ENCODE measurements at regions not wholly inside any gene's neighbourhood (a gene's known extent, or its start where the extent isn't known, plus 50 kb on each side); places are given as distances from the start of the nearest gene placed in this dataset.

DNA sequence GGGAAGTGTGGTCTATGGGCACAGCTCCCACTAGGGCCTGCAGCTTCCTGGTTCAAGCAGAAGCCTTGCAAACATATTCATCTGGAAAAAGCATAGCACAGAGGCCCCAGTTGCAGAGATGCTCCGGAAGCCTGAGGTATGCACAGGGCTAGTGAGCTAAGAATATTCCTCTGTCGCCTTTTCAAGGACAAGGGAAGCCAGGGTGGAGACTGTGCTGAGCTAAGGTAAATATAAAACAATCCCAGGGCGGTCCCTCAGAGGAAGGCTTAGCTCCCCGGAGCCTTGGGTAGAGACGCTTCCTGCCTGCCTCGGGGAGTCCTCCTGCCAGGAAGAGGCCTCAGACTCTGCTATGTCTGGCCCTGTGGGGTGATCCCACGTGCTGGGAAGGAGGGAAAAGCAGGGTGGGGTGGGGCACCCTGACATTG, 134.8 kb upstream of the FOXA2 start:
- Histone ChIP-seq H2BK12ac (ENCODE audit: low read length in 2 of 2) (no peak overlapping the region), H3K23ac (ENCODE audit: low read length in 2 of 2) (no peak overlapping the region), H3K4me2 (ENCODE audit: low read length, poor library complexity, severe bottlenecking) (no peak overlapping the region), H2BK120ac (ENCODE audit: low read depth, low read length) (no peak overlapping the region), H4K8ac (ENCODE audit: low read length) (peak overlapping the region; percentile 59), H2BK5ac (ENCODE audit: low read depth, low read length, poor library complexity, severe bottlenecking) (no peak overlapping the region), H3K79me1 (replicated peaks; ENCODE audit: low read length, poor library complexity, severe bottlenecking) (no peaks in the 10 kb centered on the region), H3K18ac (ENCODE audit: low read depth in 1 of 2, low read length in 2 of 2) (no peak overlapping the region), H3K4me1 (ENCODE audit: control insufficient read depth, insufficient read depth, low read depth, low read length) (peaks cover 4% of the 10 kb centered on the region), H3K9me3 (ENCODE audit: control insufficient read depth, low read length) (no peaks in the 10 kb centered on the region), H3K4me3 (ENCODE audit: insufficient read depth in 1 of 2, low read depth in 1 of 2, low read length in 2 of 2) (no peak overlapping the region), H3K36me3 (ENCODE audit: control insufficient read depth in 1 of 2, insufficient read depth in 2 of 2, low read depth in 1 of 2, low read length in 2 of 2) (no peaks in the 10 kb centered on the region), H3K27ac (ENCODE audit: low read length, poor library complexity, severe bottlenecking) (no peak overlapping the region), H2AFZ (ENCODE audit: low read depth, low read length) (peak overlapping the region; percentile 51), H2BK15ac (ENCODE audit: low read depth, poor library complexity, severe bottlenecking) (no peak overlapping the region), H3K27me3 (ENCODE audit: control insufficient read depth in 1 of 2, insufficient read depth in 1 of 2, low read length in 2 of 2) (peaks cover 0 to 13% of the 10 kb centered on the region in 2 experiments), H3K9ac (ENCODE audit: low read length) (no peak overlapping the region), H4K91ac (ENCODE audit: low read length) (no peak overlapping the region), H3K4ac (ENCODE audit: low read depth in 1 of 2, low read length in 2 of 2) (peak overlapping the region; percentile 13 to 41), H2AK5ac (ENCODE audit: low read length, severe bottlenecking) (no peak overlapping the region), H3K14ac (ENCODE audit: low read length in 2 of 2) (no peak overlapping the region)
- 70% methylated on average over 6 of the region's 7 CpGs for WGBS
- no peak for DNase-seq

DNA sequence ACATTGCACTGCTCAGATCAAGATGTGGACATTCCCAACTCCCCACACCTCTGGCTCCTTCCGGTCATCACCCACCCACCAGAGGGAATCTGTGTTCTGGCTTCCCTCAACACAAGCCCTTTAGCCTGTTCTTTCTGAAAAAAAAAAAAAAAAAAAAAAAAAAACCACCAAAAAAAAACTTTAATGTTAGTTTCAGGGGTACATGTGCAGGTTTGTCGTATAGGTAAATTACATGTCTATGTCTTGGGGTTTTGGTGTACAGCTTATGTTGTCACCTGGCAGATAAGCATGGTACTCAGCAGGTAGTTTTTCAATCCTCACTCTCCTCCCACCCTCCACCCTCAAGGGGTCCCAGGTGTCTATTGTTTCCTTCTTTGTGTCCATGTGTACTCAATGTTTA, 135.8 kb upstream of the FOXA2 start:
- Histone ChIP-seq H3K14ac (ENCODE audit: low read length in 2 of 2) (no peak overlapping the region), H4K91ac (ENCODE audit: low read length) (no peak overlapping the region), H3K18ac (ENCODE audit: low read depth in 1 of 2, low read length in 2 of 2) (no peak overlapping the region), H2BK5ac (ENCODE audit: low read depth, low read length, poor library complexity, severe bottlenecking) (no peak overlapping the region), H2BK120ac (ENCODE audit: low read depth, low read length) (no peak overlapping the region), H3K4me1 (ENCODE audit: control insufficient read depth, insufficient read depth, low read depth, low read length) (peaks cover 4% of the 10 kb centered on the region), H3K23ac (ENCODE audit: low read length in 2 of 2) (no peak overlapping the region), H3K27me3 (ENCODE audit: control insufficient read depth in 1 of 2, insufficient read depth in 1 of 2, low read length in 2 of 2) (peaks cover 0 to 13% of the 10 kb centered on the region in 2 experiments), H3K9me3 (ENCODE audit: control insufficient read depth, low read length) (no peaks in the 10 kb centered on the region), H2AFZ (ENCODE audit: low read depth, low read length) (no peak overlapping the region), H2BK15ac (ENCODE audit: low read depth, poor library complexity, severe bottlenecking) (no peak overlapping the region), H2BK12ac (ENCODE audit: low read length in 2 of 2) (no peak overlapping the region), H3K4me2 (ENCODE audit: low read length, poor library complexity, severe bottlenecking) (no peak overlapping the region), H2AK5ac (ENCODE audit: low read length, severe bottlenecking) (no peak overlapping the region), H3K79me1 (replicated peaks; ENCODE audit: low read length, poor library complexity, severe bottlenecking) (no peaks in the 10 kb centered on the region), H3K9ac (ENCODE audit: low read length) (no peak overlapping the region), H4K8ac (ENCODE audit: low read length) (no peak overlapping the region), H3K27ac (ENCODE audit: low read length, poor library complexity, severe bottlenecking) (no peak overlapping the region), H3K36me3 (ENCODE audit: control insufficient read depth in 1 of 2, insufficient read depth in 2 of 2, low read depth in 1 of 2, low read length in 2 of 2) (no peaks in the 10 kb centered on the region), H3K4ac (ENCODE audit: low read depth in 1 of 2, low read length in 2 of 2) (no peak overlapping the region), H3K4me3 (ENCODE audit: insufficient read depth in 1 of 2, low read depth in 1 of 2, low read length in 2 of 2) (no peak overlapping the region)
- no CpG with 5 or more reads among the region's 2 CpGs for WGBS
- DNase-seq = no peak

DNA sequence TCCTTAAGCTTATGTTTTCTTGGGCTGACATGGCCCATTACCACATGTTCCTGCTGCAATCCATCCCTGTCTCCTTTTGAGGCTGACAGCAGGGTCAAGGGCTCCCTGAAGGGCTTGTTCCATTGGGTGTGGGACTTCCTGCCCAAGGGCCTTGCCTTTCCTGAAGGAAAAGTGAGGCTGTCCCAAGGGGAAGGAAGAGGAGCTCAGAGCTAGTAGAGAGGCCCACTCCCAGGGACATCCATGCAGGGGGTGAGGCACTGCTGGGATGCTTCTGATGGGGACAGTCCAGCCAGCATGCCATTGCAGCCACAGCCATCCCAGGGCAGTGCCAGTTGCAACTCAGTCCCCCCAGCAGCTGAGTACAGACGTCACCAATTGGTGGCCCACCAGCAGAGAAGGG, 138.4 kb upstream of the FOXA2 start:
- Histone ChIP-seq H3K9me3 (ENCODE audit: control insufficient read depth, low read length) (no peaks in the 10 kb centered on the region), H2AK5ac (ENCODE audit: low read length, severe bottlenecking) (no peak overlapping the region), H3K23ac (ENCODE audit: low read length in 2 of 2) (no peak overlapping the region), H3K27ac (ENCODE audit: low read length, poor library complexity, severe bottlenecking) (no peak overlapping the region), H2BK5ac (ENCODE audit: low read depth, low read length, poor library complexity, severe bottlenecking) (no peak overlapping the region), H3K4ac (ENCODE audit: low read depth in 1 of 2, low read length in 2 of 2) (no peak overlapping the region), H3K18ac (ENCODE audit: low read depth in 1 of 2, low read length in 2 of 2) (peak overlapping the region in 1 of 2 experiments; percentile 59), H2AFZ (ENCODE audit: low read depth, low read length) (no peak overlapping the region), H3K36me3 (ENCODE audit: control insufficient read depth in 1 of 2, insufficient read depth in 2 of 2, low read depth in 1 of 2, low read length in 2 of 2) (no peaks in the 10 kb centered on the region), H3K4me1 (ENCODE audit: control insufficient read depth, insufficient read depth, low read depth, low read length) (peaks cover 2% of the 10 kb centered on the region), H3K4me2 (ENCODE audit: low read length, poor library complexity, severe bottlenecking) (no peak overlapping the region), H2BK12ac (ENCODE audit: low read length in 2 of 2) (peak overlapping the region in 1 of 2 experiments; percentile 24), H3K79me1 (replicated peaks; ENCODE audit: low read length, poor library complexity, severe bottlenecking) (no peaks in the 10 kb centered on the region), H3K9ac (ENCODE audit: low read length) (no peak overlapping the region), H2BK15ac (ENCODE audit: low read depth, poor library complexity, severe bottlenecking) (no peak overlapping the region), H4K8ac (ENCODE audit: low read length) (no peak overlapping the region), H2BK120ac (ENCODE audit: low read depth, low read length) (no peak overlapping the region), H3K14ac (ENCODE audit: low read length in 2 of 2) (no peak overlapping the region), H3K4me3 (ENCODE audit: insufficient read depth in 1 of 2, low read depth in 1 of 2, low read length in 2 of 2) (no peak overlapping the region), H3K27me3 (ENCODE audit: control insufficient read depth in 1 of 2, insufficient read depth in 1 of 2, low read length in 2 of 2) (peaks cover 0 to 16% of the 10 kb centered on the region in 2 experiments), H4K91ac (ENCODE audit: low read length) (peak overlapping the region; percentile 11)
- WGBS = 76% methylated on average over 1 of the region's 1 CpG
- DNase-seq = no peak

DNA sequence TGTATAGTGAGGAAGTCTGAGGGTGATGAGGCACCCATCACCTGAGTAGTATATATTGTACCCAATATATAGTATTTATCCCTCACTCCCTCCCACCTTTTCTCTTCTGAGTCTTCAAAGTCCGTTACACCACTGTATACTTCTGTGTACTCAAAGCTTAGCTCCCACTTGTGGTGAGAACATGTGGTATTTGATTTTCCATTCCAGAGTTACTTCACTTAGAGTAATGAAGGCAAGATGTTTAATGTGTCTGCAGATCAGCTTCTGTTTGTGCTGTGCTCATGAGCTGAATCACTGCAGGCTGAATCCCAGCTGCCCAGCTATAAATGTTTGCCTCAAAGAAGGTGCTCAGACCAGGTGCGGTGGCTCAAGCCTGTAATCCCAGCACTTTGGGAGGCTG, 139.3 kb upstream of the FOXA2 start:
- Histone ChIP-seq H2AFZ (ENCODE audit: low read depth, low read length) (no peak overlapping the region), H3K4me3 (ENCODE audit: insufficient read depth in 1 of 2, low read depth in 1 of 2, low read length in 2 of 2) (no peak overlapping the region), H3K4me1 (ENCODE audit: control insufficient read depth, insufficient read depth, low read depth, low read length) (peaks cover 4% of the 10 kb centered on the region), H3K9me3 (ENCODE audit: control insufficient read depth, low read length) (no peaks in the 10 kb centered on the region), H3K23ac (ENCODE audit: low read length in 2 of 2) (no peak overlapping the region), H2AK5ac (ENCODE audit: low read length, severe bottlenecking) (no peak overlapping the region), H4K91ac (ENCODE audit: low read length) (no peak overlapping the region), H2BK15ac (ENCODE audit: low read depth, poor library complexity, severe bottlenecking) (no peak overlapping the region), H3K27ac (ENCODE audit: low read length, poor library complexity, severe bottlenecking) (no peak overlapping the region), H2BK120ac (ENCODE audit: low read depth, low read length) (no peak overlapping the region), H3K4me2 (ENCODE audit: low read length, poor library complexity, severe bottlenecking) (no peak overlapping the region), H3K14ac (ENCODE audit: low read length in 2 of 2) (no peak overlapping the region), H3K79me1 (replicated peaks; ENCODE audit: low read length, poor library complexity, severe bottlenecking) (no peaks in the 10 kb centered on the region), H4K8ac (ENCODE audit: low read length) (no peak overlapping the region), H2BK12ac (ENCODE audit: low read length in 2 of 2) (no peak overlapping the region), H3K4ac (ENCODE audit: low read depth in 1 of 2, low read length in 2 of 2) (no peak overlapping the region), H3K36me3 (ENCODE audit: control insufficient read depth in 1 of 2, insufficient read depth in 2 of 2, low read depth in 1 of 2, low read length in 2 of 2) (no peaks in the 10 kb centered on the region), H3K9ac (ENCODE audit: low read length) (no peak overlapping the region), H2BK5ac (ENCODE audit: low read depth, low read length, poor library complexity, severe bottlenecking) (no peak overlapping the region), H3K18ac (ENCODE audit: low read depth in 1 of 2, low read length in 2 of 2) (no peak overlapping the region), H3K27me3 (ENCODE audit: control insufficient read depth in 1 of 2, insufficient read depth in 1 of 2, low read length in 2 of 2) (peaks cover 0 to 18% of the 10 kb centered on the region in 2 experiments)
- DNase-seq = peak; percentile 65
- WGBS = 93% methylated on average over 1 of the region's 2 CpGs

All from mesenchymal stem cell (in vitro differentiated cells and primary cell).